Stomach (tissue), 4 donors: ENCODE measurements at regions not wholly inside any gene's neighbourhood (a gene's known extent, or its start where the extent isn't known, plus 50 kb on each side); places are given as distances from the start of the nearest gene placed in this dataset.

Experiments
- POLR2A ChIP-seq, 4 donors: fragments of 450-650 bp; IDR thresholded peaks; one replicate each; pipeline ENCODE4 v1.6.1; 2016; ENCODE audit warnings: antibody characterized with exemption in 4 of 4, control low read depth in 2 of 4, mild to moderate bottlenecking in 1 of 4, moderate library complexity in 1 of 4
- TF ChIP-seq, protein P1 (sequence below), 7 experiments: fragments of 450-650 bp in 4 of 7; fragments of 200-600 bp in 3 of 7; sonication (generic) in 3 of 7; IDR thresholded peaks; one replicate each; pipeline ENCODE4 v1.5.1; 2016 to 2019; ENCODE audit warnings: antibody characterized with exemption in 7 of 7, control low read depth in 2 of 7, mild to moderate bottlenecking in 1 of 7

DNA sequence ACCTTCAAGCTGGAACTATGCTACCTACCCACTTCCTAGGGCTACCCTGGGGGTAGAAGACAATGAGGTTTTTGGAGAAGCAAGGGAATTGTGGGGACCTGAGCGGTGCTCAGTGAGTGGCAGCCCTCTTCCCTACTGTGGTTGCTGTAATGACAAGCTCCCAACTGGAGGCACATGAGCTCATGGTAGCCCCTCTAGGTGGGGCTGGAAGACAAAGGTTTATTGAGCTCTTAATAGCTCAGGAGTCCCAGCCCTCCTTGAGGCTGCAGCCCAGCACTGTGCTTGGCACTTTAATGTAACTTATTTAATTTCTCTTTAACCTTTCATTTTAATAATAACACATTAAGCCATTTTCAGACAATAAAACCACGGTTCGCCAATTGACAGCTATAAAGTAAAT, 528.9 kb downstream of the OMA1 start:
- TF ChIP-seq, protein P1, sequence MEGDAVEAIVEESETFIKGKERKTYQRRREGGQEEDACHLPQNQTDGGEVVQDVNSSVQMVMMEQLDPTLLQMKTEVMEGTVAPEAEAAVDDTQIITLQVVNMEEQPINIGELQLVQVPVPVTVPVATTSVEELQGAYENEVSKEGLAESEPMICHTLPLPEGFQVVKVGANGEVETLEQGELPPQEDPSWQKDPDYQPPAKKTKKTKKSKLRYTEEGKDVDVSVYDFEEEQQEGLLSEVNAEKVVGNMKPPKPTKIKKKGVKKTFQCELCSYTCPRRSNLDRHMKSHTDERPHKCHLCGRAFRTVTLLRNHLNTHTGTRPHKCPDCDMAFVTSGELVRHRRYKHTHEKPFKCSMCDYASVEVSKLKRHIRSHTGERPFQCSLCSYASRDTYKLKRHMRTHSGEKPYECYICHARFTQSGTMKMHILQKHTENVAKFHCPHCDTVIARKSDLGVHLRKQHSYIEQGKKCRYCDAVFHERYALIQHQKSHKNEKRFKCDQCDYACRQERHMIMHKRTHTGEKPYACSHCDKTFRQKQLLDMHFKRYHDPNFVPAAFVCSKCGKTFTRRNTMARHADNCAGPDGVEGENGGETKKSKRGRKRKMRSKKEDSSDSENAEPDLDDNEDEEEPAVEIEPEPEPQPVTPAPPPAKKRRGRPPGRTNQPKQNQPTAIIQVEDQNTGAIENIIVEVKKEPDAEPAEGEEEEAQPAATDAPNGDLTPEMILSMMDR (IDR thresholded peaks at IDR 0.05): no peak
- TF ChIP-seq POLR2A (IDR thresholded peaks at IDR 0.05): no peak
